NCI-H146 treated with DMSO at 0.1 percent for 48 hours (cell line): ENCODE measurements at regions not wholly inside any gene's neighbourhood (a gene's known extent, or its start where the extent isn't known, plus 50 kb on each side); places are given as distances from the start of the nearest gene placed in this dataset.
"Not testable (repeated sequence)": the region's sequence is repeated elsewhere in the genome, so short reads cannot be mapped to it uniquely, and the experiment has no call there.

Source experiments
- DNase-seq: peaks from one replicate; lab custom pipeline; 2025; ENCODE audit not compliant: unreplicated experiment; lab: John Stamatoyannopoulos, UW

DNA sequence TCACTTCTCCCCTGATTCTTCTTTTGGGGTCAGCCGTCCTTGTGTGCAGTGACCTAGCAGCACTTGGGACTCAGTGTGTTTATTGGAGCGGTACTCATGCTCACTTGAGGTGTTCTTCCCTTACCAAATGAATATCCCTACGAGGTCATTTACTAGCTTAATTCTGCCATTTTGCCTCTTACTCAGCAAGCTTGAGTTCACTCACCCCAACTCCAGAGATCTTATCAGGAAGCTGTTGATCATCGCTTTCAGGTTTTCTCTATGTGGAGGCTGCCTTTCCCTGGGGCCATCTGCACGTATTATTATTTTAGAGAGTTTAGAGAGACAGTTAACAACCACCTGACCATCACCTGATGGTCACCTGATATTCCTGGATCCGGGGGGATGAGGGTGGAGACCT, 1466.0 kb upstream of the GOT2 start:
- no peak for DNase-seq

DNA sequence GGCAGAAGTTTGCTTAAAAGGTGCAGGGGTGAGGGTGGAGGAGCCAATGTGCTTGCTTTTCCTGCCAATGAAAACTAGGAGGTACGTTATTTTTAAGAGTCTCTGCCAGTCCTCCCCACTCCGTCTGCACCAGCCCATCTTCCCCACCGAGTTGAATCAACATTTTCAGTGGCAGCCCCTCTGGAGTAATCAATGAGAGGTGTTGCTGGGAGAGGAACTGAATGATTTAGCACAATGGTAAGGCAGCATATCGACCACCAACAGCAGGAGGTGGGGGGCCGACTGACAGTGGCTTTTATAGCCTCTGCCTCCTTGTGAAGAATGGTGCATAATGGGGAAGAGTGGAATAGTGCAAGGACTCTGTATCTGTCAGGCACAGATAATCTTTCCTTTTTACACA, 1465.0 kb upstream of the GOT2 start:
- no peak for DNase-seq

DNA sequence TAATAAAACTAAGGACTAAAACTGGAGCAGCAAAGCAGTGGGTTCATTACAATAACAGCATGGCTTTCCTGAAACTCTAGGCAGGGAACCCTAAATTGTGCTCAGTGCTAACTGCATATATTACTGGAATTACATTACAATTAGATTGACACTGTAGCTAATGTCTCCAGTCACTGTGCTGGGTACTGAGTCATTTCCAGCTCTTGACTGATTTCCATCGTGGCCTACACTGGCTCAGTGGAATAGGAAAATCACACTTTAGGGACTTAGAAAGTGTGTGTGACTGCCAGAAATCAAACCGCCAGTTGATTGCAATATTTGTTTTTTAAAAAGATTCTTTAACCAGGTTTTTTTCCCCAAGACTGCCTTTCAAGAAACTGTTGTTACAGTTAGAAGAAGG, 1447.4 kb upstream of the GOT2 start:
- no peak for DNase-seq

DNA sequence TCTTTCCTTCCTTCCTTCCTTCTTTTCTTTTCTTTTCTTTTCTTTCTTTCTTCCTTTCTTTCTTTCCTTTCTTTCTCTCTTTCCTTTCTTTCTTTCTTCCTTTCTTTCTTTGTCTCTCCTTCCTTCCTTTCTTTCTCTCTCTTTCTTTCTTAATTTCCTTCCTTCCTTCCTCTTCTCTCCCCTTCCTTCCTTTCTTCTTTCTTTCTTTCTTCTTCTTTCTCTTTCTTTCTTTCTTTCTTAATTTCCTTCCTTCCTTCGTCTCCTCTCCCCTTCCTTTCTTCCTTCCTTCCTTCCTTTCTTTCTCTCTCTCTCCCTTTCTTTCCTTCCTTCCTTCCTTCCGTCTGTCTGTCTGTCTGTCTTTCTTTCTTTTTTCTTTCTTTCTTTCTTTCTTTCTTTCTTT, 1446.5 kb upstream of the GOT2 start:
- DNase-seq: no peak

DNA sequence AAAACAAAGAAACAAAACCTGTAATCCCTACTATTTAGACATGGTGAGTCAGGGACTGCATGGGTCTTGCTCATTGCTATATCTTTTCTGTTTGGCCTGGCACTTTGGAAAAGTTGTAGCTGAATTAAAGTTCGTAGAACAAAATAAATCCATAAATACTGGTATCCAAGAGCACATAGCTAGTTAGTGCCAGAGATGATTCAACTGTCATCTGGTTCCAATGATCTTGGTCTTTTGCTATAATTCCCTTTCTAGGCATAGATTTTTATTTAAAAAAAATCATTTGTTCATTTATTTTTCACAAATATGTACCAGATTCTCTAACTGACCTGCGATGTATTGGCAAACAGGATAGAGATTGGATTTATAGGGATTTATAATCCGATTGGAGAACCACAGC, 1436.1 kb upstream of the GOT2 start:
- no peak for DNase-seq

DNA sequence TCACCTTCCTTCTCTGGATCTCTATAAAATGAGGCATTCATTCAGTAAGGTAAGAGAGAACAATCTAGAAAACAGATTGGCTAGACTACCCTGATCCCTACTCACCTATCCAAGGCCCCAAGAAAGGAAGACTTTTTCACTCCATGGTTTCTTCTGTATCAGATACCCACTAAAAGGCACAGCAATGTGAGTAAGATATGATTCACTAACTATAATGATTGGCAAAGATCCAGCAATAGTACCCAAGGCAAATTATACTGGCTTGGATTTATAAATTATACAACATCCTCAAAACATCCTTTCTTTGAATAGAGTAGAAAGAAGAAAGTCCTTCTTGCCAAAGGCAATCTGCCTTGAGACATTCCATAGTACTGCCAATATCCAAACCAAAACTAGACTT, 1432.0 kb upstream of the GOT2 start:
- no peak for DNase-seq

DNA sequence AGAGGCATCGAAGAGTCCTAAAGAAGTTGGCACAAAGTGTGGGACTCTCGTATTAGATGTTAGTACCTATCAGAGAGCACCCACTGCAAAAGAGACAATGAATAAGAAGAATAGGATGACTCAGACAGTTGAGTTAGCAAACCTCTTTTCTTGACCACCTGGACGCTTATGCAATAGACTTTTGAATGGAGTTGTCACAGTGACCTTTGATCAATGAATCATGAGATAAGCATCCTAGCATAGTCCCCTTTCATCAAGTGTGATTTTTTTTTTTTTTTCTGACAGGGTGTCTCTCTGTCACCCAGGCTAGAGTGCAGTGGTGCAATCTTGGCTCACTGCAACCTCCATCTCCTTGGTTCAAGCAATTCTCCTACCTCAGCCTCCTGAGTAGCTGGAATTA, 1417.9 kb upstream of the GOT2 start:
- no peak for DNase-seq

DNA sequence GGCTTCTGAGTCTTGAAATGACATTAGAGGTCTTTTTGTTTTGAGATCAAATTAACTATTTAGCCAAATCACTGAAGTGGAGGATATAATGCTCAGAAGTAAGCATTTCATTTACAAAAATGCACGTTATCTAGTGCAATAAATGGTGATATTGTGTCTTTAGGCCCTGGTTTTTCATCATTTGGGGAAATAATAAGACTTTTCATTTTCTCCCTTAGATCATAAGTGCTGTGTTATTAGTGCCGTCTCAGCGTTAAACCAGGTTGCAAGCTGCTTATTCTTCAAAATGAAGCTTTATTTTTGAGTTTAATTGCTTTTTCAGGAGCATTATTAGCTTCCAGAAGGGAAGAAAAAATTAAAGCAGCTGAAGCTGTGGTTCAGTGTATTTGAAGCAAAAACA, 1416.8 kb upstream of the GOT2 start:
- no peak for DNase-seq

DNA sequence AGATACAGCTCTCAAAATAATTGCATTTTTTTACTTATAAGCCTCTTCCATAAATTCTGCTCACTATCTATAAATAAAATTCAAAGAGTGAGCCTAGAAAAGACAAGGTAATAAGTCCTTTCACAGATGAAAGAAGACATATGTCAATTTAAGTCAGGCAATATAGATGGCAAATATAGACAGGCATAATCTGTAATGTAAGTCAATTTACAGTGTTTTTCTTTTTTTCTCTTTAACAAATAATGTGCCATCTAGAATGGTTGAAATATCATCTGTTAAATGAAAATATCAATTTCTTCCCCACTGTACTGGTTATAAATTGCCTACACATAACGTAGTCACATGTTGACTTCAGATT, 1409.2 kb upstream of the GOT2 start:
- DNase-seq: no peak

DNA sequence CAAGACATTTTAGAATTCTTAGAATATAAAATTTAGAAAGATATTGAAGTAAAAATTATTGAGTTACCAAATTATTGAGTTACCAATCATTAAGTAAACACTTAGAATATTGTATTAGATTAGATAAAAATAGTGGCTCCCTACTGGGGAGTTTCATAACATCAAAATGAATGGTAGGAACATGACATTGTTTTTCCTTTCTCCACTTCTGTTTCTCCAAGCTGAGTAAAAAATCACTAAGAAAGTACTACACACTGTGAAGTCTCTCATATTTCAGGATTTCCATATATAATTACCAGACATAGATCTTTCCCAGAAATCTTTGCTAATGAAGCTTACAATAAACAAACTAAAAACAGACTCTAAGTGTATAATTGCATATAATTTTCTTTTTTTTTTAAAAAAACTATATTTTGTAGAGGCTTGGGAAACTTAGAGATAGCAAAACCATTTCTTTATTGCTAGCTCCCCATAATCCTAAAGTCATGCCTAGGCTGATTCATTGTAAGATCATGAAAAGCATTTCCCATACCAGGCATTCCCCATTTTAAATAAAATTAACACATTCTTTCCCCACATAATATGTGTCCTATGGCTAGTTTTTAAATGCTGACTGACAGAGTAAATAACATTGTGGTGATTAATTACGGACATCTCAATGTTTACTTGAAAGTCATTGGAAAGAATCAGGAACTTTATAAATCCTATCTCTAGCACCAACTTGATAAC, 1408.7 kb upstream of the GOT2 start:
- no peak for DNase-seq

DNA sequence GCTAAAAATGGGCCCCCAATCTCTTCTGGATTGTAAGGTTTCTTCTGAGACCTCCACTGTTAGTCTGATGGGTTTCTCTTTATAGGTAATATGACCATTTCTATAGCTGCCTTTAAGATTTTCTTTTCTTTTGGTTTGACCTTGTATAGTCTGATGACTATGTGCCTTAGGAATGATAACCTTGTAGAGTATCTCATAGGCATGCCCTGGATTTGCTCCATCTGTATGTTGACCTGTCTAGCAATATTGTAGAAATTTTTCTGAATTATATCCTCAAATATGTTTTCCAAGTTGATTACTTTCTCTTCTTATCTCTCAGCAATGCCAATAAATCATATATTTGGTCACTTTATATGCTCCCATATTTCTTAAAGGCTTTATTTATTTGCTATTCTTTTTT, 1403.8 kb upstream of the GOT2 start:
- DNase-seq: no peak

DNA sequence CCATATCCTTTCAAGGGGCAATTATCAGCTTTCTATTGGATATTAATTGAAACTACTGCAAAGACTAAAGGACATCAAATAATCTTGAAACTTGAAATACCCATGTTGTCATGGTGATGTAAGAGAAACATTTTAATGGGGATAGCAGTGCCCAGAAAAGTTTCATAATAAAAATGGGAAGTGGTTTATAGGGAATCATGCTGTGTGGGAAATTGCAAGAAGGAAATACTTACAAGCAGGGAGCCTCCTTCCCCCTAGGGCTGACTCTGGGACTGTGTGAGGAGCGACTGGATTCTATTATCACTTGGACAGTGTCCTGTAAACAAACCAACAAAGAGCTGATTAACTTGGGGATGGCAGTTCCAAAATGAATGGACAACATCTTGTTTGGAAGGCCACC, 1393.1 kb upstream of the GOT2 start:
- no peak for DNase-seq

DNA sequence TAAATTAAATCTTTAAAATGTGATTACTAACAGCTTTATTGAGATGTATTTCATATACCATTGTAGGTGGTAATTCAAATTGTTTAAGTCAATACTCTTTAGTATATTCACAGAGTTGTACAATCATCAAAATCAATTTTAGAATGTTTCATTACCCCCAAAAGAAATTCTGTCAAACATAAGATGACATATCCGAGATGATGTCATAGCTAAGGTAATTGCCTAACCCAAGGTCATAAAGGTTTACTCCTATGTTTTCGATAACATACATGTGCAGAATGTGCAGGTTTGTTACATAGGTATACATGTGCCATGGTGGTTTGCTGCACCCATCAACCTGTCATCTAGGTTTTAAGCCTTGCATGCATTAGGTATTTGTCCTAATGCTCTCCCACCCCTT, 1392.0 kb upstream of the GOT2 start:
- not testable (repeated sequence) for DNase-seq

DNA sequence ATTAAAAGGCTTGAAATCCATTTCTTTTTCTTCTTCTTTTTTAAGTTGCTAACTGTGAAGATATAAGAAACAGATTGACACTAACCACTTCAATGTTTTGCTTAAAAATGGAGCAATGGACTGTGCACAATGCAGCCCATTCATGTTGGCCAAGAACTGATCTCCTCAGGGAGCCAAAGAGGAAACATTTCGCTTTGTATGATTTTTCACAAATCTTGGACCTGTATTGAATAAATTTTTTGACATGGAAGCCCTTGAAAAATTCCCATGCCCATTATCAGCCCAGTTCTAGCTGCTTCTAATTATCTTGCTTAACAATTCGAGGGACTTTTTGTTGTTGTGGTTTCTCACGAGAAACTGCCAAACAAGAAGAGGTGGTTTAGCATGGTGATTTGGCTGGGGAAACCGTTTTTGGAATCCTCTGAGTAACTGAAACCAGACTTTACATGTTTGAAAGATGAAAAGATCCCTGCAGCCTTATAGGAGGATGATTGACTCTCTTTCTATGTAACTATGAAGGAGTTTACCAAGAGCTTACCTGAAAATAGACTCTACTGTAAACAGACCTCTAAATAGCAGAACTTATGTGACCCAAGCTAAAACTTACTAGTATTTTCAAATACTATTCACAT, 1389.4 kb upstream of the GOT2 start:
- no peak for DNase-seq

DNA sequence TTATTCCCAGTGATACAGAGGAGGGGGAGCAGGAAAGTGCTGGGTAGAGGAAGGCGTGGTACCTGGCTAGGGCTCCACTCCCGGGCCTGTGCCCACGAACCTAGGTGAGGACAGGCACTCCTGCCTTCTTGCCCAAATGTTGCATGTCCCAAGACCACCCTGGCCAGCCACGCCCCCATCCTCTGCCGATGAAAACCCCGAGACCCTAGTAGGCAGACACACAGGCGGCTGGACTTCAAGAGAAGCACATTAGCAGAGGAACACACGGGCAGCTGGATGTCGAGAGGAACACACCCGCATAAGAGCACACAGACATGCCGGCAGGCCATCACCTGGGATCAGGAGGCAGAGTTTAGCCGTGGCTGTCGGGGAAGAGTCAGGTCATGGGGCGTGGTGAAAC, 1386.5 kb upstream of the GOT2 start:
- DNase-seq: no peak

DNA sequence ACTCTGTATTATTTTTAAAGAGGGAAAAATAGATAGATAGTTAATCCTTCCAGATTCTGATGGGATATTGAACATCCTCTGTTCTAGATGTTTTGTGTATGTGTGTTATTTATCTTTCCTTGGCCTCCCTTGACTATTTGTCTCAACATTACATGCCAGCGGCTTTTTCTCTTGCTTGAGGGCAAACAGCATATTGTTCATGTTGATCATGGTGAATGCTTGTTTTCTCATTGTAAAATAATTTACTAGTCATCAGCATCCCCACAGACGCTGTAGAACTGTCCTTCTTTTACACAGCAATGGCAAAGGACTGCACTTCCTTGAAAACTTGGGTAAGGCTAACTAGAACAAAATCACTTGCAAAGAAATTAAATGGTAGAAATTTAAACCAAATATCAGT, 1376.4 kb upstream of the GOT2 start:
- no peak for DNase-seq

DNA sequence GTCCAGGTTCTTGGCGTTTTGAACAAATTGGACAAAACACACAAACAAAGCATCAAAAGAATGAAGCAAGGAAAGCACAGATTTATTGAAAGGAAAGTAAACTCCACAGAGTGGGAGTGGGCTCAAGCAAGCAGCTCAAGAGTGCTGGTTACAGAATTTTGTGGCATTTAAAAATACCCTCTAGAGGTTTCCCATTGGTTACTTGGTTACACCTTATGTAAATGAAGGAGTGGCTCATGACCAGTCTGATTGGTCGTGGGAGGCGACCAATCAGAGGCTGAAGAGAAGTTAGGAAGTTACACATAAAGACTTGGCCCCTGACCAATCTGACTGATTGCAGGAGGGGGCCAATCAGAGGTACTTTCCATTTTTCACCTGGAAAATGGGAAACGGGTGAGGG, 1373.8 kb upstream of the GOT2 start:
- DNase-seq: no peak

DNA sequence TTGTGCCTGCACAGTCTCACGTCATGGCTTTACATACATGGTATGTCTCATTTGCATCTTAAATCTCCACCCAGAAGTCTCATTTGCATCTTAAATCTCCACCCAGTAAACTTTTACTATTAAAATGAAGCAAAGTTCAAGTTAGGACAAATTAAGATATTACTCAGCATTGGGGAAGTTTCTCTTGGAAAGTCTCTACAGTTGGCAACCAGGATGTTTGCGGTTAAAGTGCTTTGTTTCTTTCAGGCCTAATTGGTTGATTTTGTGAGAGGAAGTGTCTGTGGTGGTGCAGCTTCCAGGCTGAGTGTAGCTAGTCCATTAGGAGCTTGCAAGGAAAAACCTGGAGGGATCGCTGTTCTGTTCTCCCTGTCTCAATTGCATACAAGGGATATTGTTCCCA, 1373.3 kb upstream of the GOT2 start:
- DNase-seq: no peak

DNA sequence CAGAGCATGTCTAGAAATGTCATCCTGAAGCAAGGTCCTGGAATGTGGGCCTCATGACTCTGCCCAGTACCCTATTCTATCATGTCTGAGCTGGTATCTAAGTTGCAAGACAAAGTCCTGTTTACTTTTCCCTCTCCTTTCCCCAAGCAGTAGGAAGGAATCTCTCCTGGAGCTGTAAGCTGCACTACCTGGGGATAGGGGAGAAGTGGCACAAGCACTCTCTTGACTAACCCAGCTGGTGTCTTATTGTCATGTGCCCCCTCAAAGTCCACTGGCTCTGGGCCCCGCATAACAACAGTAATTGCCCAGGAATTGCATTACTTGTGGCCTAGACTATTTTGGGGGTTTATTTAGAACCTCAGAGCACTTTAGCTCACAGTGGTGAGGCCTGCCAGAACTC, 1366.3 kb upstream of the GOT2 start:
- no peak for DNase-seq

DNA sequence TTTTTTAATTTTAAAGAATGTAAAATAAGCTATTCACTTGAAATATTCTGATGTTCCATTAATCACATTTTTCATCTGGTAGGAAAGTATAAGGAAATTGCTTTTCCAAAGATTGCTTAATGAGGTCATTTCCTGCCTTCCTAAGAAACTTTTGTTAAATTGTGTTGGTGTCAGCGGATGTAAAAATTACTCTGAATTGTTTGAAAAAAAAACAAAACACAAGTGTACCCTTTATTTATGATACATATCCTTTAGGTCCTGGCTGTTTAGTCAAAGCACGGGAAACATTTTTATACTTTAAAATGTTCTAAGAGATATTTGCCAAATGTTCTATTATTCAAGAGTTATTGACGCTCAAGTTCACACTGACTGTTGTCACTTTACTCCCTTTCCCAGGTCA, 1357.4 kb upstream of the GOT2 start:
- no peak for DNase-seq

DNA sequence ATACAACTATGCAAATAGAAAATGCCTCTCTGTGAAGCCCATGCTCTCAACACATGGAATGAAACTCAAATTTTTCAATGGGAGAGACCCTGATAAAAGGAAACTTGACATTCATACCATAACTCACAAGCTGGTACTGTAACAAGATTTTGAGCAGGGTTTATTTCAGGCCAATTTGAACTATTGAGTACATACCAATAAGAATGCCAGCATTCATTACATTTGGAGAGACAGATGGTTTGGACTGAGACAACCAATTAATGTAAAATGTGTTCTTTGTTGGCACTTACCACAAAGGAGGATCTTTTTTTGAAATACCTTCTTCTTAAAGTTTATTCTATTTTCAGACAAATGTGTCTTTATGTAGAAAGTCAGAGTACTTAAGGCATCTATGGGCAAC, 1357.0 kb upstream of the GOT2 start:
- no peak for DNase-seq

DNA sequence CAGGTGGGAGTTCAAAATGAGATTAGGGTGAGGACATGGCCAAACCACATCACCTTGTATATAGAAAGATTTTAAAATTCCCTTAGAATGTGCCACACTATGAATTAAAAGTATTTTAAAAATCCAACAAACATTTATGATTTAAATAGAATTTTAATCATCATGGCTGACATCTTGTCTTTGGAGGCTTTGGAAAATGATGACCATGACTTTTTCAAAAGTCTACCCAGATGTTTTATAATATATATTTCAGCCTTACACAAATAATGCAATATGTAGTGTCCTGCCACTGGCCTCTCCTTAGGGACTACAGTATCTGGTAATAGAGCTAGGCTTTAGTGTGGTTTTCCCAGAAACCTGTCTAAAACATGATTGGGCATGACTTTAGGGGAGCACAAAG, 1353.4 kb upstream of the GOT2 start:
- no peak for DNase-seq

DNA sequence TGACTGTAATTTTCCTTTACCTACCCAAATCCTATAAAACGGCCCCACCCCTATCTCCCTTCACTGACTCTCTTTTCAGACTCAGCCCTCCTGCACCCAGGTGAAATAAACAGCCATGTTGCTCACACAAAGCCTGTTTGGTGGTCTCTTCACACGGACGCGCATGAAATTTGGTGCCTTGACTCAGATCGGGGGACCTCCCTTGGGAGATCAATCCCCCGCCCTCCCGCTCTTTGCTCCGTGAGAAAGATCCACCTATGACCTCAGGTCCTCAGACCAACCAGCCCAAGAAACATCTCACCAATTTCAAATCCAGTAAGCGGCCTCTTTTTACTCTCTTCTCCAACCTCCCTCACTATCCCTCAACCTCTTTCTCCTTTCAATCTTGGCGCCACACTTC, 1344.7 kb upstream of the GOT2 start:
- DNase-seq: not testable (repeated sequence)
